ENCODE measurements at regions not wholly inside any gene's neighbourhood (a gene's known extent, or its start where the extent isn't known, plus 50 kb on each side); places are given as distances from the start of the nearest gene placed in this dataset.

- TF ChIP-seq GATA2 (IDR thresholded peaks at IDR 0.05; ENCODE audit: low read depth, low read length) (no peak), GATA3 (IDR thresholded peaks at IDR 0.05; ENCODE audit: low read depth, low read length) (no peak)
Measured at GRCh38 chr13:90070362-90070761, 1277.1 kb upstream of the MIR17HG start.

All from SH-SY5Y (cell line).